ENCODE measurements at regions not wholly inside any gene's neighbourhood (a gene's known extent, or its start where the extent isn't known, plus 50 kb on each side); places are given as distances from the start of the nearest gene placed in this dataset.

- H3K27ac ChIP-seq, result no peak overlapping the region
- H3K27me3 ChIP-seq, result no peaks in the 10 kb centered on the region
- no peaks in the 10 kb centered on the region for H3K9me3 ChIP-seq
- H3K36me3 ChIP-seq, result no peaks in the 10 kb centered on the region
- peaks cover 0 to 18% (median 5%) of the 10 kb centered on the region in 9 donors for H3K4me1 ChIP-seq
- 90% methylated on average over 3 of the region's 3 CpGs for WGBS, 2 donors
- H3K4me3 ChIP-seq, result no peak overlapping the region
- intact Hi-C loops (cut with DNase I), result no loop called here
- DNase-seq (no peak), ATAC-seq (no peak)
- no peak for TF ChIP-seq CTCF (IDR thresholded peaks at IDR 0.05)
These were observed 90.4 kb upstream of the PKDCC start for GRCh38 chr2:41957431-41957830.

DNA sequence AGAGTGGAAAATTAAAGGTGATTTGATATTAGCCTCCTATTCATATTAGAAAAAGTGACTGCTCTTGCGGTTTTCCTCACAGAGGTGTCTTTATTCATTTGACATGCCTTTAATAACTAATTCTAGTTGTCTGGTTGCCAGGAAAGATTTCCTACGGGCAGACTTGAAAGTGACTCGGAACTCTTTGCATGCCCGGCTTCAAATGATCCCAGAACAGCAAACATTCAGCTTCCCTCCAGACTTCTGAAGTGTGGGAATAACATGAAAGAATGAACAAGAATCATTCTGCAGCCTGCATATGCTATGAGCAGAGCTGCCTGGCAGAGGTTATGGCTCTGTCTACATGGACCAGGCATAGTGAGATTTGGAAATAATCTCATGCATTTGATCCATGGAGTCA lies 89.6 kb upstream of the PKDCC start:
- Histone ChIP-seq H3K36me3 (no peaks in the 10 kb centered on the region), H3K4me1 (peaks cover 0 to 25% (median 6%) of the 10 kb centered on the region in 9 donors), H3K9me3 (no peaks in the 10 kb centered on the region), H3K27me3 (no peaks in the 10 kb centered on the region), H3K4me3 (no peak overlapping the region), H3K27ac (no peak overlapping the region)
- 58 to 59% methylated on average over 4 of the region's 4 CpGs for WGBS, 2 donors
- intact Hi-C loops (cut with DNase I), result no loop called here
- ATAC-seq (no peak), DNase-seq (no peak)
- no peak for TF ChIP-seq CTCF (IDR thresholded peaks at IDR 0.05)

DNA sequence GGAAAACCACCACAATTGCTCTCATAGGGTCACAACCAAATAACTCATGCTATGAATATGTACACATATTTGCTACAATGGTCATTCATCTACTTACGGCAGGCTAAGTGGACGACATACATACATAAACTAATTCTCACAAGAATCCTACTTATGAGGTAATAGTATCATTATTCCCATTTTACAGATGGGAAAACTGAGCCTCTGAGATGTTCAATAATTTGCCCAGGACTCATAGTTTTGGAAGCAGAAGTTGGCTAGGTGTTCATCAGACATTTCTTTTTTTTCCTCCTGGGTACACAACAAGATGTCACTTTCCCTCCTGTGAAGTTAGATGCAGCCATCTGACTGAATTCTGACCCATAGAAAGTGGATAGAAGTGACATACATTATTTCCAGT lies 89.0 kb upstream of the PKDCC start:
- no peak overlapping the region for H3K27ac ChIP-seq
- no peaks in the 10 kb centered on the region for H3K27me3 ChIP-seq
- DNase-seq (no peak), ATAC-seq (no peak)
- TF ChIP-seq CTCF (IDR thresholded peaks at IDR 0.05), result no peak
- H3K36me3 ChIP-seq, result no peaks in the 10 kb centered on the region
- H3K4me1 ChIP-seq, result peaks cover 0 to 31% (median 9%) of the 10 kb centered on the region in 9 donors
- no peak overlapping the region for H3K4me3 ChIP-seq
- no peaks in the 10 kb centered on the region for H3K9me3 ChIP-seq
- 90 to 94% methylated on average over 2 of the region's 2 CpGs for WGBS, 2 donors
- intact Hi-C loops (cut with DNase I), result no loop called here

- Histone ChIP-seq H3K36me3 (no peaks in the 10 kb centered on the region), H3K4me1 (peaks cover 0 to 34% (median 13%) of the 10 kb centered on the region in 9 donors), H3K27ac (no peak overlapping the region), H3K27me3 (no peaks in the 10 kb centered on the region), H3K4me3 (no peak overlapping the region), H3K9me3 (no peaks in the 10 kb centered on the region)
- no peak for ATAC-seq
- no peak for TF ChIP-seq CTCF (IDR thresholded peaks at IDR 0.05)
- no peak for DNase-seq
- intact Hi-C loops (cut with DNase I), result loop anchor here in 1 of 10 donors (10.0 kb wide), 1 partner anchor 85 kb away; the partner anchor contains the start of gene PKDCC
- 94 to 97% methylated on average over 2 of the region's 2 CpGs for WGBS, 2 donors
These were observed 88.1 kb upstream of the PKDCC start for GRCh38 chr2:41959760-41960159.

Data from heart right ventricle (tissue), 16 donors.